Lung (tissue), 11 donors: ENCODE measurements at regions not wholly inside any gene's neighbourhood (a gene's known extent, or its start where the extent isn't known, plus 50 kb on each side); places are given as distances from the start of the nearest gene placed in this dataset.

Experiments used
- ATAC-seq: fragments of 200-7000 bp; cut with Tn5 transposase; one replicate; pipeline ENCODE4 v1.9.1; 2020; ENCODE audit warnings: moderate number of reproducible peaks; ENCODE audit not compliant: insufficient read depth, low FRiP score
- DNase-seq, 3 donors: peaks; one replicate each; pipeline ENCODE4 v3.0.0-alpha.2; 2013 to 2017
- H3K27ac ChIP-seq, 2 donors: one replicate each; pipeline ENCODE4 v1.5.1; 2013; ENCODE audit warnings: mild to moderate bottlenecking in 2 of 2, moderate library complexity in 2 of 2, control low read depth in 1 of 2, inconsistent platforms in 1 of 2, low read depth in 1 of 2, low read length in 1 of 2
- H3K27me3 ChIP-seq, 3 donors: one replicate each; pipeline ENCODE4 v1.5.1; 2013; ENCODE audit warnings: low read length in 2 of 3; ENCODE audit not compliant: control insufficient read depth in 3 of 3, insufficient read depth in 3 of 3
- H3K36me3 ChIP-seq, 4 donors: one replicate each; pipeline ENCODE4 v1.5.1; 2013; ENCODE audit warnings: low read length in 4 of 4, mild to moderate bottlenecking in 1 of 4, moderate library complexity in 1 of 4; ENCODE audit not compliant: control insufficient read depth in 4 of 4, insufficient read depth in 4 of 4
- H3K4me1 ChIP-seq, 5 donors: one replicate each; pipeline ENCODE4 v1.5.1; 2013; ENCODE audit warnings: low read length in 5 of 5, mild to moderate bottlenecking in 2 of 5, moderate library complexity in 1 of 5; ENCODE audit not compliant: control insufficient read depth in 5 of 5, insufficient read depth in 5 of 5
- H3K4me3 ChIP-seq: one replicate; pipeline ENCODE4 v1.5.1; 2013; ENCODE audit warnings: mild to moderate bottlenecking, control low read depth, moderate library complexity
- H3K9ac ChIP-seq, 2 donors: one replicate each; pipeline ENCODE4 v1.5.1; 2013; ENCODE audit warnings: low read length in 2 of 2, control low read depth in 1 of 2; ENCODE audit not compliant: insufficient read depth in 1 of 2
- H3K9me3 ChIP-seq, 4 donors: one replicate each; pipeline ENCODE4 v1.5.1; 2013; ENCODE audit warnings: low read length in 3 of 4, mild to moderate bottlenecking in 1 of 4, moderate library complexity in 1 of 4; ENCODE audit not compliant: control insufficient read depth in 4 of 4, insufficient read depth in 3 of 4
- CTCF ChIP-seq: IDR thresholded peaks from 2 replicates; pipeline ENCODE4 v1.5.1; 2012; ENCODE audit warnings: mild to moderate bottlenecking; ENCODE audit errors: control extremely low read depth, extremely low read depth
- WGBS, 2 donors: extraction: QIAGEN DNeasy Blood & Tissue Kit; methylation state at CpG; one replicate each; pipeline ENCODE4 v1.1.7; 2013; 5-methylcytosine and 5-hydroxymethylcytosine counted together
- donor health status: control.
- donor health status: control.
- donor health status: Bipolar disorder and iron deficiency.
- donor health status: healthy.
- donor health status: DM: yes; HTN: yes; CAD: no.

GRCh38 chr1:87981386-87981785 lies 652.7 kb downstream of the LMO4 start:
- Histone ChIP-seq H3K4me3 (no peak overlapping the region), H3K9ac (no peak overlapping the region), H3K9me3 (no peaks in the 10 kb centered on the region), H3K36me3 (no peaks in the 10 kb centered on the region), H3K27ac (no peak overlapping the region), H3K27me3 (no peaks in the 10 kb centered on the region), H3K4me1 (no peaks in the 10 kb centered on the region)
- DNase-seq, result no peak
- WGBS, 2 donors, result 87 to 92% methylated on average over 2 of the region's 2 CpGs
- no peak for TF ChIP-seq CTCF
- no peak for ATAC-seq

GRCh38 chr1:87981810-87982209 lies 653.1 kb downstream of the LMO4 start:
- no peak overlapping the region for H3K4me3 ChIP-seq
- no peak for TF ChIP-seq CTCF
- no peaks in the 10 kb centered on the region for H3K4me1 ChIP-seq
- no peak overlapping the region for H3K27ac ChIP-seq
- H3K9ac ChIP-seq, result no peak overlapping the region
- WGBS, 2 donors, result 87 to 98% methylated on average over 1 of the region's 1 CpG
- no peaks in the 10 kb centered on the region for H3K36me3 ChIP-seq
- no peaks in the 10 kb centered on the region for H3K9me3 ChIP-seq
- no peaks in the 10 kb centered on the region for H3K27me3 ChIP-seq
- DNase-seq (no peak), ATAC-seq (no peak)

GRCh38 chr1:87983841-87984240 lies 655.2 kb downstream of the LMO4 start:
- Histone ChIP-seq H3K9me3 (no peaks in the 10 kb centered on the region), H3K36me3 (no peaks in the 10 kb centered on the region), H3K27me3 (no peaks in the 10 kb centered on the region), H3K4me3 (no peak overlapping the region), H3K9ac (no peak overlapping the region), H3K27ac (no peak overlapping the region), H3K4me1 (no peaks in the 10 kb centered on the region)
- DNase-seq (no peak), ATAC-seq (no peak)
- WGBS, 2 donors, result 91 to 95% methylated on average over 1 of the region's 1 CpG
- TF ChIP-seq CTCF, result no peak

- Histone ChIP-seq H3K4me3 (no peak overlapping the region), H3K9me3 (no peaks in the 10 kb centered on the region), H3K27me3 (no peaks in the 10 kb centered on the region), H3K4me1 (no peaks in the 10 kb centered on the region), H3K36me3 (no peaks in the 10 kb centered on the region), H3K27ac (no peak overlapping the region), H3K9ac (no peak overlapping the region)
- ATAC-seq, result no peak
- 68 to 72% methylated on average over 1 of the region's 1 CpG for WGBS, 2 donors
- no peak for TF ChIP-seq CTCF
- DNase-seq, result no peak
These were observed 656.4 kb downstream of the LMO4 start for GRCh38 chr1:87985071-87985470.
